ENCODE measurements at regions not wholly inside any gene's neighbourhood (a gene's known extent, or its start where the extent isn't known, plus 50 kb on each side); places are given as distances from the start of the nearest gene placed in this dataset.

DNA sequence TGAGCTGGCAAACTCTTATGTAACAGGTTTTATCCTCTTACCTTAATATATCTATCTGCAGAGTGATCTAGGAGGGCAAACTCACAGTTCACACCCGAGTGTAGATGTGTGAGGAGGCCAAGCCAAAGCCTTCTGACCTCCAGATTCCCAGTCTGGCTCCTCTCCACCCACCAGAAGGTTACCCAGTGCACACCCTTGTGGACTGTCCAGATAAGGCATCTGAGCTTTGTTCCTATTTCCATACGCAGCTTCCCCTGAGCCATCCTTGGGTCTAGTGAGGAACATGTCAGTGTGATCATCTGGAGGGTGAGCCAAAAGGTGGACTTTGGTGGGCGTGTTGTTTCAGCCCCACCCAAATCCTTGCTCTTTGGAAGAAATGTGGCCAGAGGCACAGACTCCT lies 203.0 kb upstream of the MEOX2 start:
- ATAC-seq (replicated peaks in 1 of 2) (no peak), DNase-seq (no peak)
- H3K4me3 Mint-ChIP-seq: no peak overlapping the region
- no peaks in the 10 kb centered on the region for H3K27me3 Mint-ChIP-seq (ENCODE audit: low read depth)
- no peaks in the 10 kb centered on the region for H3K36me3 Mint-ChIP-seq (ENCODE audit: insufficient read depth in 2 of 2)
- no peaks in the 10 kb centered on the region for H3K4me1 Mint-ChIP-seq (ENCODE audit: low read depth)
- no peak overlapping the region for H3K27ac Mint-ChIP-seq
- peaks cover 0 to 5% of the 10 kb centered on the region in 2 donors for H3K9me3 Mint-ChIP-seq

- Mint-ChIP-seq H3K27me3 (ENCODE audit: low read depth) (no peaks in the 10 kb centered on the region), H3K9me3 (peaks cover 0 to 2% of the 10 kb centered on the region in 2 donors), H3K4me3 (no peak overlapping the region), H3K27ac (no peak overlapping the region), H3K4me1 (ENCODE audit: low read depth) (no peaks in the 10 kb centered on the region), H3K36me3 (ENCODE audit: insufficient read depth in 2 of 2) (no peaks in the 10 kb centered on the region)
- ATAC-seq (replicated peaks in 1 of 2) (no peak), DNase-seq (no peak)
These were observed 201.6 kb upstream of the MEOX2 start for GRCh38 chr7:15888090-15888489.

- peaks cover 3 to 7% of the 10 kb centered on the region in 2 donors for H3K9me3 Mint-ChIP-seq
- H3K4me3 Mint-ChIP-seq: no peak overlapping the region
- no peaks in the 10 kb centered on the region for H3K4me1 Mint-ChIP-seq (ENCODE audit: low read depth)
- H3K27ac Mint-ChIP-seq: no peak overlapping the region
- no peak for DNase-seq
- no peak for ATAC-seq (replicated peaks in 1 of 2)
- no peaks in the 10 kb centered on the region for H3K27me3 Mint-ChIP-seq (ENCODE audit: low read depth)
- H3K36me3 Mint-ChIP-seq (ENCODE audit: insufficient read depth in 2 of 2): no peaks in the 10 kb centered on the region
These were observed 200.1 kb upstream of the MEOX2 start for GRCh38 chr7:15886626-15887025.

DNA sequence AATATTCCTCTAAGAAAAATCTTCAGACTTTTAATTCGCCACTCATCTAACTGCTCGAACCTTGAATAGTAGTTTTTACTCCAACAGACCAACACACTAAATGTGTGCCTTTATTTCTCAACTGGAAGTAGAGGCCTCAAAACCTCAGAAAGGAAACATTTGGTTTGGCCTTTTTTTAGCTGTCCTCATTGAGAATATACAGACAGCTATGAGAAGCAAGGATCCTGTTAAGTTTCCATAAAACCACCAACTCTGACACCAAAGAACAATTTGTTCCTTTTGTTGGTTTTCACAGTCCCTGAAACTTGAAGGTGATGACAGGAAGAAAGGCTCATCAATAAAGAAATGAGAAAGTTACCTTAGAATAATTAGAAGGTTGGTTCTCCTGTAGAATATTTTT lies 199.2 kb upstream of the MEOX2 start:
- Mint-ChIP-seq H3K9me3 (peaks cover 3 to 7% of the 10 kb centered on the region in 2 donors), H3K4me1 (ENCODE audit: low read depth) (no peaks in the 10 kb centered on the region), H3K27ac (no peak overlapping the region), H3K36me3 (ENCODE audit: insufficient read depth in 2 of 2) (no peaks in the 10 kb centered on the region), H3K4me3 (no peak overlapping the region), H3K27me3 (ENCODE audit: low read depth) (no peaks in the 10 kb centered on the region)
- ATAC-seq (replicated peaks in 1 of 2) (no peak), DNase-seq (no peak)

DNA sequence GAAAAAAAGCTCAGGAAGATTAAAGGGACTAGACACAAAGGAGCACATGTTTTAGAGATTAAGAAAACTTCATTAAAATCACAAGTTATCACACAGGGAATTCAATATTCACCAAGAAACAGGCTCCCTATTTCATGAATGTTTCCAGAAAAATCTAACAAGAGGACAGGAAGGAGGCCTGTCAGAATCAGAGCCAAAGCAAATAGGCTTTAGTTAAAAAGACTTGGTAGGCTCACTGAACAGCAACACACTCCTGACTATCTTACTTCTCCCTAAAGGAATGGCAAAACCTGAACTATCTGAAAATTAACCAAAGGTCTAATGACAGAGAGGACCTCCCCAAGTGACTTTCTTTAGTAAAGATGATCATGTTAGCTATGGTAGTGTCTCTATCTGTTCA lies 188.3 kb upstream of the MEOX2 start:
- Mint-ChIP-seq H3K27me3 (ENCODE audit: low read depth) (no peaks in the 10 kb centered on the region), H3K4me3 (no peak overlapping the region), H3K36me3 (ENCODE audit: insufficient read depth in 2 of 2) (no peaks in the 10 kb centered on the region), H3K9me3 (peaks cover 4 to 8% of the 10 kb centered on the region in 2 donors), H3K27ac (no peak overlapping the region), H3K4me1 (ENCODE audit: low read depth) (no peaks in the 10 kb centered on the region)
- DNase-seq (no peak), ATAC-seq (replicated peaks in 1 of 2) (no peak)

DNA sequence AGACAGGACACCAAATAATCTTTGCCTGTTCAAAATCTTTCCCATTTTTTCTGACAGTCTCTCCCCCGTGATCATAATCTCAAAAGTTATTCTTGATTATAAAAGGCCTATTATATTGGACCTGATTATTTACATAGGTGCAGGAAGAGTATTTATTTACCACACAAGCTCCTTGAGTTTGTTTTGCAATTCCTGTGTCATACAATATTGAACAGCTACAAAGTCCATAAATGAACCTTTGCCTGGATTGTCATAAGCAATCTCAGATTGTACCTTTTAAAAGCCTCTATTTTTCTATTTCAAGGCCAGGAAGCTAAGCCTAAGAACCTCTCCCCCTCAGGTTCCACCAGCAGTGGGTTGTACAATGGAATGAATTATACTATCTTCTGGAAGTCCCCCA lies 183.9 kb upstream of the MEOX2 start:
- no peaks in the 10 kb centered on the region for H3K36me3 Mint-ChIP-seq (ENCODE audit: insufficient read depth in 2 of 2)
- no peak overlapping the region for H3K4me3 Mint-ChIP-seq
- no peaks in the 10 kb centered on the region for H3K4me1 Mint-ChIP-seq (ENCODE audit: low read depth)
- no peak overlapping the region for H3K27ac Mint-ChIP-seq
- no peaks in the 10 kb centered on the region for H3K27me3 Mint-ChIP-seq (ENCODE audit: low read depth)
- peaks cover 2 to 6% of the 10 kb centered on the region in 2 donors for H3K9me3 Mint-ChIP-seq
- DNase-seq: no peak
- ATAC-seq (replicated peaks in 1 of 2): no peak

- Mint-ChIP-seq H3K4me3 (no peak overlapping the region), H3K27ac (no peak overlapping the region), H3K27me3 (ENCODE audit: low read depth) (no peaks in the 10 kb centered on the region), H3K4me1 (ENCODE audit: low read depth) (no peaks in the 10 kb centered on the region), H3K9me3 (peaks cover 7 to 12% of the 10 kb centered on the region in 2 donors), H3K36me3 (ENCODE audit: insufficient read depth in 2 of 2) (no peaks in the 10 kb centered on the region)
- DNase-seq: no peak
- ATAC-seq (replicated peaks in 1 of 2): no peak
These were observed 181.0 kb upstream of the MEOX2 start for GRCh38 chr7:15867441-15867840.

DNA sequence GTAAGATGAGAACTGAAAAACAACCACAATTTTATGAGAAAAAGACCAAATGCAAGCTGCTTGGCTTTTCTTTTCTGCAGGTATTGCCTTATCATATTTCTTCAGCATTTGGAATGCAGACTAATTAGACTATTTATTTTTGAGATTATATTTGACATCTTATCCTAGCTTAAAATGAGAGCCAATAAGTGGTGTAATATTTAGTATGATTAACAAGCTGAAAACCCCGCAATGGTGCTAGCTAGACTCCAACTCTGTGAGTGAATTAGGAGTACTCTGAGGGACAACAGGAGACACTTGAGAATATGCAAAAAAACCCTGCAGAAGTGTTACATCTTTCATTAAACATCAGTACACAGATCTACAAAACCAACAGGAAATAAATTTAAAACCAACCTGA lies 180.3 kb upstream of the MEOX2 start:
- DNase-seq: no peak
- Mint-ChIP-seq H3K4me1 (ENCODE audit: low read depth) (no peaks in the 10 kb centered on the region), H3K36me3 (ENCODE audit: insufficient read depth in 2 of 2) (no peaks in the 10 kb centered on the region), H3K9me3 (peaks cover 7 to 12% of the 10 kb centered on the region in 2 donors), H3K4me3 (no peak overlapping the region), H3K27ac (no peak overlapping the region), H3K27me3 (ENCODE audit: low read depth) (no peaks in the 10 kb centered on the region)
- ATAC-seq (replicated peaks in 1 of 2): no peak

- H3K9me3 Mint-ChIP-seq: peaks cover 8 to 12% of the 10 kb centered on the region in 2 donors
- H3K27ac Mint-ChIP-seq: no peak overlapping the region
- no peak overlapping the region for H3K4me3 Mint-ChIP-seq
- no peaks in the 10 kb centered on the region for H3K27me3 Mint-ChIP-seq (ENCODE audit: low read depth)
- no peaks in the 10 kb centered on the region for H3K4me1 Mint-ChIP-seq (ENCODE audit: low read depth)
- ATAC-seq (replicated peaks in 1 of 2) (no peak), DNase-seq (no peak)
- no peaks in the 10 kb centered on the region for H3K36me3 Mint-ChIP-seq (ENCODE audit: insufficient read depth in 2 of 2)
These were observed 178.1 kb upstream of the MEOX2 start for GRCh38 chr7:15864626-15864991.

GRCh38 chr7:15863951-15864625 lies 177.6 kb upstream of the MEOX2 start:
- no peak for ATAC-seq (replicated peaks in 1 of 2)
- H3K4me1 Mint-ChIP-seq (ENCODE audit: low read depth): no peaks in the 10 kb centered on the region

GRCh38 chr7:15862781-15863165 lies 176.3 kb upstream of the MEOX2 start:
- H3K9me3 Mint-ChIP-seq: peaks cover 12 to 13% of the 10 kb centered on the region in 2 donors
- no peaks in the 10 kb centered on the region for H3K4me1 Mint-ChIP-seq (ENCODE audit: low read depth)
- ATAC-seq (replicated peaks in 1 of 2): no peak
- no peak overlapping the region for H3K4me3 Mint-ChIP-seq
- no peaks in the 10 kb centered on the region for H3K36me3 Mint-ChIP-seq (ENCODE audit: insufficient read depth in 2 of 2)
- no peaks in the 10 kb centered on the region for H3K27me3 Mint-ChIP-seq (ENCODE audit: low read depth)
- DNase-seq: no peak
- H3K27ac Mint-ChIP-seq: no peak overlapping the region

More at GRCh38 chr7:15863951-15864625, 177.6 kb upstream of the MEOX2 start:
- H3K36me3 Mint-ChIP-seq (ENCODE audit: insufficient read depth in 2 of 2): no peaks in the 10 kb centered on the region
- DNase-seq: no peak
- no peak overlapping the region for H3K27ac Mint-ChIP-seq
- no peak overlapping the region for H3K4me3 Mint-ChIP-seq
- no peaks in the 10 kb centered on the region for H3K27me3 Mint-ChIP-seq (ENCODE audit: low read depth)
- peaks cover 10 to 12% of the 10 kb centered on the region in 2 donors for H3K9me3 Mint-ChIP-seq

- peaks cover 13 to 14% of the 10 kb centered on the region in 2 donors for H3K9me3 Mint-ChIP-seq
These were observed 175.7 kb upstream of the MEOX2 start for GRCh38 chr7:15862016-15862780.

GRCh38 chr7:15860264-15860949 lies 173.9 kb upstream of the MEOX2 start:
- no peaks in the 10 kb centered on the region for H3K27me3 Mint-ChIP-seq (ENCODE audit: low read depth)
- H3K9me3 Mint-ChIP-seq: peaks cover 8 to 13% of the 10 kb centered on the region in 2 donors
- no peak for DNase-seq
- no peaks in the 10 kb centered on the region for H3K36me3 Mint-ChIP-seq (ENCODE audit: insufficient read depth in 2 of 2)
- H3K4me3 Mint-ChIP-seq: no peak overlapping the region
- no peak overlapping the region for H3K27ac Mint-ChIP-seq
- no peak for ATAC-seq (replicated peaks in 1 of 2)
- H3K4me1 Mint-ChIP-seq (ENCODE audit: low read depth): no peaks in the 10 kb centered on the region

More at GRCh38 chr7:15862016-15862780, 175.7 kb upstream of the MEOX2 start:
- DNase-seq: no peak
- H3K36me3 Mint-ChIP-seq (ENCODE audit: insufficient read depth in 2 of 2): no peaks in the 10 kb centered on the region
- ATAC-seq (replicated peaks in 1 of 2): no peak
- no peaks in the 10 kb centered on the region for H3K4me1 Mint-ChIP-seq (ENCODE audit: low read depth)
- no peak overlapping the region for H3K27ac Mint-ChIP-seq
- no peak overlapping the region for H3K4me3 Mint-ChIP-seq
- no peaks in the 10 kb centered on the region for H3K27me3 Mint-ChIP-seq (ENCODE audit: low read depth)
